ENCODE measurements at regions not wholly inside any gene's neighbourhood (a gene's known extent, or its start where the extent isn't known, plus 50 kb on each side); places are given as distances from the start of the nearest gene placed in this dataset.
"Not testable (repeated sequence)": the region's sequence is repeated elsewhere in the genome, so short reads cannot be mapped to it uniquely, and the experiment has no call there.

DNA sequence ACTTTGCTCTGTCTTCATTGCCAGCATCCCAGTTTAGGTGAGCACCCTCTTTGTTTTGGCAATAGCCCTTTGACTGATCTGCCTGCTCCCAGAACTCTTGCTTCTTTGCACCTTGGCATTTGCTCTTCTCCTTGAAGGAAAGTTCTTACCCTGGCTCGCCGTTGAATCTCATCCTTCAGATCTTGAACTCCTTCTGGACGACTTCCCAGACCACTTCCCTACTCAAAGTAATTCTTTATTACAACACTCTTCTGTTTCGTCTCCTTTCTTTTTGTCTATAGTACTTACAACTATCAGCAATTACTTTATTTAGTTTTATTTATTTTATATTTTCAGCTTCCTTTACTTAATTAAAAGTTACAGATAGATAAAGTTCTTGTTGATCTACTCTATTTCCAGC lies 1510.1 kb downstream of the MAT2B start:
- no peak for DNase-seq (ENCODE audit: low read depth in 2 of 2, low spot score in 1 of 2)

DNA sequence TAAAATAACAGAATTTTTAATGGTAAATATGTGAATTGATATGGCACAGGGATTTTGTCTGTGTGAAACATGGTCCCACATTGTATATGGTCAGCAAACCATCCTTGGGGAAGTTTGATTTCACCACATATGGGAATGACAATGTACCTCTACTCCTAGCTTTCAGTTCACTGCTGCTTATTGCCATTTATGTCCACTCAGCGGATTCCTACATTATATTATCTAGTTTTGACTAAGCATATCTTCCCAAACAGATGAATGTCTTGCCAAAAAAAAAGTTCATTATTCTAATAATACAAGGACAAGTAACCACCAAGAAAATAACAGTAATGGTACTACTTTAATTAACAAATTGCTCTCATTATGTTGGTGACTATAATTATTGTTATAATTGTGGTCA lies 1521.6 kb downstream of the MAT2B start:
- no peak for DNase-seq (ENCODE audit: low read depth in 2 of 2, low spot score in 1 of 2)

DNA sequence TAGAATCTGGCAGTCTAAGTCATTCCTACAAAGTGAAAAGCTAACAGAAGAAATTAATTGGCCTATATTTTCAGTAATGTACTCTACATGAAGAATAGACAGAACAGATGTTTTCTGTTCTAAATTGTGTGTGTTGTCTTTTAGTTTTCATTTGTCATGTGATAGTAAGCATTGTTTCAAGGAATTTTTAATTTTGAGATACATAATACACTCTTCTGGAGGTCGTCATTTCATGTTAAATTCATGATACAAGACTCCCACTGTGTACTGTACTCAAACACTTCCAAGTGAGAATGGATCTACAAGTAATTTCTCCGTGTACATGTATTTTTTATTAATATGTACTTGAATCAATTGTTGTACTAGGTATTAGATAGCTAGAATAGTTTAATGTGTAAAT lies 1522.9 kb downstream of the MAT2B start:
- no peak for DNase-seq (ENCODE audit: low read depth in 2 of 2, low spot score in 1 of 2)

DNA sequence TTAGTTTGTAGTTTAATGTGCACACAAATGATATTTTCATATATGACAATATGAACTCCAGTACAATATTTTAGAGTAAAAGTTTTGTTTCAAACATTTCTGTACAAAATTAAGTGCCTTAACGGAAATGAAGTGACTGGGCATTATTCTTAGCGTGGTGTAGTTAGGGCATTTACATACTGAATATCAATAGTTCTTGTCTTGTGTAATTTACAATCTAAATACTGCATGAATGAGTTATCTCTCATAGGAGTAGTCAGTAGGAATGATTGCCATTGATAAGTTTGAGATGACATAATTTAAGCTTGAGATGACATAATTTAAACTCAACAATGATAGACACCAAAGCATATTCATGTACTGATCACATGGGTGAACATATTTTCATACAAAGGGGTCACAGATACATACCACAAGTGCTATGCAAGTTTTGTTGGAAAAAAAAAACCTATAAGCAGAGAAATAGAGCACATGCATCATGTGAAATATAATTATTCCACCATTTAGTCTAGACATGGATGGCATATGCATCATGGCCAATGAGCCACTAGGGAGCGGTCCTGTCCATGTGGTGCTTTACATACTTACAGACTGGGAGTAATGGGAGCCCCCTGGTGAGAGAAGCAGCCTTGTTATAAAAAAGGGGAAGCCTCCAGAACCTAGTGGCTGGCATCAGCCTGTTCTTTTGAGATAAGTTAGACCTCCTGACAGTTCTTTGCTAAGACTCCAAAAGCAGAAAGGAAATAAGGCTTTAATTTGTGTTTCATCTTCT lies 1523.9 kb downstream of the MAT2B start:
- no peak for DNase-seq (ENCODE audit: low read depth in 2 of 2, low spot score in 1 of 2)

DNA sequence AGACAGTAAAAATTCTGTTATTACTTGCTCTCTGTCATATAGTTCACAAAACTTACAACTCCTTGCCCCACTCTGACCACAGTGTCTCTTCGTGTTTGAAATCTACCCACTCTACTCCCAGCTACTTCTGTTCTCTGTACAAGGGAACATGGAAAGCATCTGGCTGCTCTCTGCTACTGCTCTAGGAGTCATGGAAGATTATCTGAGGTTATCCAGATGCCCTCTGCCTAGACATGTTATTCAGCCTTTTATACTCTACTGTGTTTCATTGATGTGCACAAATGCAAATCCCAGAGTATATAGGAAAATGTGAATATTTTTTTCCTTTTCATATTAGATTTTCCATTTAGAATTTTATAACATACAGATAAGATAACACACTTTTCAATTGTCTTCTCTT lies 1525.6 kb downstream of the MAT2B start:
- no peak for DNase-seq (ENCODE audit: low read depth in 2 of 2, low spot score in 1 of 2)

DNA sequence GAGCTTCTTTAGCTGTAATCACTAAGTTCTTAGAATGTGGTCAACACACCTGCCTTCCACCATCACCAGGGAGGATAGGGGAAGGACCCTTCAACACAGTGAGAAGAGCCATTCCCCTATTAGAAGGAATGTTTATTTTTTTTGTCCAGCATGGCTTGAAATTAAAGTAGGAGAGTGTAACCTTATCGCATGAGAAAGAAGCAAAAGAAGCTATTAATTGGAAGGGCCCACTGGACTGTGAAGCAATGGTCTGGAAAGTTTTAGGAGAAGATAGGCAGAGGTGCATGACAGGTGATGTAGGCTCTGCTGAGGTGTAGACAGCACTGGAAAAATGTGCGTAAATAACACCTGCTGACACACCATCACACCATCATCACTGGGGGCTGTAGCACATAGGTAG lies 1526.0 kb downstream of the MAT2B start:
- DNase-seq (ENCODE audit: low read depth in 2 of 2, low spot score in 1 of 2), result no peak

DNA sequence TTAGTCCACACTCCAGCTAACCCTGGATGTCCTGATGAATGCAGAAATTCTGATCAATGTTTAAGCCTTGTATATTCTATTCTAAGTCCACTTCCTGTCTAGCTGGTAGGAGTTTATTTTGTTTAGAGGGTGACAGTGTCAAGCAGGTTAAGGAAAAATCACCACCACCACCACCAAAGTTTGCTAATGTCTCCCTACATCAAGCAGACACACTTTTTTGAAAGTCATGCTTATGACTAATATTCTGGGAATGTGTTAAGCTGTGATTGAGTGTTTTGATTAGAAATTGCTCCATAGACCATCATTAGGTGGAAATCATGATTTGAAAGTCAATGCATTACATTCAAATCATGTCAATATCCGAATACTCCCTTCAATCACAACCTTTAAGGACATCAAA lies 1530.1 kb downstream of the MAT2B start:
- no peak for DNase-seq (ENCODE audit: low read depth in 2 of 2, low spot score in 1 of 2)

DNA sequence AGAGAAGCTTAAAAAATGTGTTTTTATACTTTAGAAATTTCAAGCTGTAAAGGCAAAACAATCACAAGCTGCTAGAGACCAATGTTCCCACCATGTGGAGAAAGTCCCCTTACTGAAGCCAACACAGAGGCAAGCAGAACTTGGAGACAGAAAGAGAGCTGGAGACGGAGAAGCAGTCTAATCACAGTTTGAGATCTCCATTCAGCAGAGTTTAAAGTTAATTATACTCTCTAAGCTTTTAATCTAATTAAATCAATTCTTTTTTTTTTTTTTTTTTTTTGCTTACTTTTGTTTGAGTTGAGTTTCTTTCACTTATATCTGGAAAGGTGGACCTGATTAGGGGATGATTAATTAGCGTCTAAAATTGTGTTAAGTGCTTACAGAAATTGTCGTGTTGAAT lies 1534.3 kb downstream of the MAT2B start:
- no peak for DNase-seq (ENCODE audit: low read depth in 2 of 2, low spot score in 1 of 2)

DNA sequence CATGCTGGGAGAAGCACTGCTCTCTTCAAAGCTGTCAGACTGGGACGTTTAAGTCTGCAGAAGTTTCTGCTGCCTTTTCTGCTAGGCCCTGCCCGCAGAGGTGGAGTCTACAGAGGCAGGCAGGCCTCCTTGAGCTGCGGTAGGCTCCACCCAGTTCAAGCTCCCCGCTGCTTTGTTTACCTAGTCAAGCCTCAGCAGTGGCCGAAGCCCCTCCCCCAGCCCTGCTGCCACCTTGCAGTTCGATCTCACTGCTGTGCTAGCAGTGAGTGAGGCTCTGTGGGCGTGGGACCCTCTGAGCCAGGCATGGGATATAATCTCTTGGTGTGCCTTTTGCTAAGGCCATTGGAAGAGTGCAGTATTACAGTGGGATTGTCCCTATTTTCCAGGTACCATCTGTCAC lies 1540.5 kb downstream of the MAT2B start:
- DNase-seq (ENCODE audit: low read depth in 2 of 2, low spot score in 1 of 2), result not testable (repeated sequence)

DNA sequence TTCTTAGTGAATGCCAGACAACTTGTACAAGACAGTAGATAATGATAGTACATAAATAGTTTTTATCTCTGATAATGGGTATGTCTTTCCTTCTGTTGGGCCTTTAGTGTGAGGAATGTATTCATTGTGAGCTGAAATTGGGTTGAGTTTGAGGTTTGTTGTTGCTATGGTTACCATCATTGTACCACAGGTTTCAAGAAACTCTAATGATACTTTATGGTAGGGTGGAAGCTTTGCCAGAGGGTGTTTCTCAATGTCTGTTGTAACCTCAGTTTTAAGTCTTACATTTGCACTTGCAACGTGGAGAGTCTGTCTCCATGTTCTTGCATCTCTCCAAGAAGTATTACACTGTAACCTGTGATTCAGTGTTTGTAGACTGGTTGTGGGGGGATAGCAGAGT lies 1550.1 kb downstream of the MAT2B start:
- DNase-seq (ENCODE audit: low read depth in 2 of 2, low spot score in 1 of 2), result no peak

DNA sequence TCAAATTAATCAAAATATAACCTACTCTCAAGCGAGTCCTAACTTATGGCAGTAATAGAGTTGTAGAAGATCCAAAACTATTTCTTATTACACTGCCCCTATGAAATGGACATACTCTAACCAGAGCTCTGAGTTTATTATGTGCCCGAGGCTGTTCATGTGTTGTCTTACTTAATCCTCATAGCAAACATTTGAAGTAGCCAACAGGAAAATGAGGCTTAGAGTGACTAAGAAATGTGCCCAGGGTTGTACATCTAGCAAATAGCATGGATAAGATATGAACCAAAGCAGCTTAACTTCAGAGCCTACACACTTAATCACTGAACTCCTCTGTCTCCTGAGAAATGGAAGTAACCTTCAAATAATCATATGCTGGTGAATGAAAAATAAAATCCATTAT lies 1551.7 kb downstream of the MAT2B start:
- DNase-seq (ENCODE audit: low read depth in 2 of 2, low spot score in 1 of 2), result no peak

DNA sequence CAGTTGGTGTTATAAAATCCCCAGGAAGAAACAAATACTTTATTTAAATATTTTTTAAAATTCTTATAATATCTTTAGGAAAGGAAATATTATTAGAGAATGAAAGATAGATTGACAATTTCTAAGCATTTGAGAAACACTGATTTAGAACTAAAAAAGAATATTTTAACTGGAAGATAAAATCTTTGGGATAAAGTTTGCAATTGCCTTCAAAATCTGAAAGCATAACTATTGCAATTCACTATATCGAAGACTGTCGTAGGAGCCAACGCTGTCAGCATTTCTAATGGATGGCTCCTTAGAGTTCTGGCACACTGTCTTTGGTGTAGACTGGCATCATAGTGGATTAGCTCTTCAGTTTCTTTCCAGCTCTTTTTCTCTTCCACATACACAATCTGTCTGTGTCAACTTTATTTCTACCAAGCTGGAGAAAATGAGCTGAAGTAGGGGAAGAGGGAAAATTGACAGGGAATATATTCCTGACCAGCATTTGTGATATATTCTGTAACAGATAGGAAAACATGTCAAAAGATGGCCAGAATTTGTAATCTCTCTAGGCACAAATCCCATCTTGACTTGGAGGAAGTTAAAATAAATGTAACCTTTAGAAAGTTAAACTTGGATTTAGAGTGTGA lies 1561.4 kb downstream of the MAT2B start:
- no peak for DNase-seq (ENCODE audit: low read depth in 2 of 2, low spot score in 1 of 2)

DNA sequence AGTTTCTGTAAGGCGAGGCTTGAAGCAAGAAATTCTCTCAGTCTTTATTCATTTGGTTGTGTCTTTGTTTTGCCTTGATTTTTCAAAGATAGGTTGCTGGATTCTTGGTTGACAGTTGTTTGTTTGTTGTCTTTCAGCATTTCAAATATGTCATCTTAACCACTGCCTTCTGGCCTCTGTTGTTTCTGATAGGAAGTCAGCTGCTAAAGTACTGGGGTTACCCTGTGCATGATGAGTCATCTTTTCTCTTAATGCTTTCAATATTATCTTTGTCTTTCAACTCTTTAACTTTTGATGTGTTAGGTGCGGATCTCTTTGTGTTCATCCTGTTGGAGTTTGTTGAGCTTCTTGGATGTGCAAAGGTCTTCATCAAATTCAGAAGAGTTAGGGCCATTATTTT lies 1571.3 kb downstream of the MAT2B start:
- DNase-seq (ENCODE audit: low read depth in 2 of 2, low spot score in 1 of 2), result no peak

DNA sequence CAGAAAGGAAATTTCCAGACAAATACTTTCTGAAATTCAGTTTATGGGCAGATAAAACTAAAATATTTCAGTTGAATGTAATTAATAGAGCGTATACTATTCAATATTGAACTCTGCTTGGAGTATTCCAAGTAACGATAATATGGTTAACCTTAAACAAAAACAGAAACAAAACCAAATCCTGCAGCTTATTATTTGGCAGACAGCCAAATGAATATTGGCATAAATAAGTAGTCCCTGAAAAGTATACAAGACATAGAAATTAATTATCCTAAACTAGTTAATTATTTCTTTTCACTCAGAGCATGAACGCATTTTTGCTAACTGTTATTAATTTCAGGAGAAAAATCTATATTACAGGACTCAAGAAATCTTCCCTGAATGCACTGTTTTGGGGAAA lies 1574.0 kb downstream of the MAT2B start:
- no peak for DNase-seq (ENCODE audit: low read depth in 2 of 2, low spot score in 1 of 2)

DNA sequence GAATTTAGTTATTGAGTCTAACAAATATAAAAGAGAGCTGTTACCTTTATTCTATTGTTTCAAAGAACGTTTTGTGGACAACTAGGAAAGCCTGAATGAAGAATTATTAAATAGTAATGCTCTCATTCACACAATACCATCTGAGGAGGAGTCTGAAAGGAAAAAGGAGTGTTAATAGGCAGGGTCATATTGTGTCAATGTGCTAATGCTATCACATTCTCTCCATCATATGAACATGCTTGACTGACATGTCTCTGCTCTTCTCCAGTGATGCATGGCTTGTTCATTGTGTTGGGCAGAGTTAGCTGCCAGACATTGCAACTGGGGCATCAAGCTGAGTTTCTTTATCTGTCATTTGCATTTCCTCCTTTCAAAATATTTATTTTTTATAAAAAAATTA lies 1578.0 kb downstream of the MAT2B start:
- DNase-seq (ENCODE audit: low read depth in 2 of 2, low spot score in 1 of 2), result no peak

DNA sequence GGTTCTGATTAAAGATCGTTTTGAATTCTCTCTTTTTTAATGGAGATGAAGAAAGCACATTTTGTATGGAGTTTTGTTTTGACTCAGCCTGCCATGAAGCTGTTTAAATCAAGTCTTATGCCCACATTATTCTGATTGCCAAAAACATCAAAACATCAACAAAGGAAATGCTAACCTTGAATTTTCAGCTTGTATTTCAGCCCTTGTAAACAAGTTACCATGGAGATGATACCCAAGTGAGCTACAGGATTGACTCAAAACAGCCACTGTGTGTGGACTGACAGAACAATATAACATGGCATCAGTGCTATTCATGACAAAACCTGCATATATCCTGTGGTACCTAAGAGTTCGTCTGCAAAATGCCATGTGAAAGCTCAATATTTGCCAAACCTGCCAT lies 1581.0 kb downstream of the MAT2B start:
- DNase-seq (ENCODE audit: low read depth in 2 of 2, low spot score in 1 of 2), result no peak

DNA sequence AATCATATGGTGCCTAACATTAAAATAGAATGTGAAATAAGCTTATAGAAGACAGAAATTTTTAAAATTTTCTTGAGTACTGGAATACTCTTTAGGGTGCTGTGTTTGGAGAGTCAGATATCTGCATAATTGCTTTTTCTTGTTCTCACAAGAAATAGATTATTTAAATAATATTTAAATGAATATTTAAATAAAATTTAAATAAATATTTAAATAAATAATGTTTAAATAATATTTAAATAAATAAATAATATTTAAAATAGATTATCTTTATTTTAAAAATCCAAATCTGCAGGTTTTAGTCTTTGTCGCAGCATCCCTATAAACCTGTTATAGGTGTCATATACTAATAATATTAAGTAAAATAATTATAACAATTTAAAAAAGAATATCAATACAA lies 1589.4 kb downstream of the MAT2B start:
- DNase-seq (ENCODE audit: low read depth in 2 of 2, low spot score in 1 of 2), result no peak

DNA sequence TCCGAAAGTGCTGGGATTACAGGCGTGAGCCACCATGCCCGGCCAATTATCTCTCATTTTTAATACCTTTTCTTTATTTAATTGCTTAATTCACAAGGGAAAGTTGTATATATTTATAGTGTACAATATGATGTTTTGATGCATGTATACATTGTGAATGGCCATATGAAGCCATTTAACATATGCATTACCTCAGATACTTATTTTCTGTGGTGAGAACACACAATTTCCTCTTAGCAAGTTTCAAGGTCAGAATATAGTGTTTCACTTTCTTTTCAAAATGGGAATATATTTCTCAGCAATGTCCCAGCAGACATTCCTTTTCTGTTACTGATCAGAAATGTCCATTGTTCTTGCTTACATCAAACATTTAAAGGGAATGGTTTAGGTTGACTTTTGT lies 1596.3 kb downstream of the MAT2B start:
- DNase-seq (ENCODE audit: low read depth in 2 of 2, low spot score in 1 of 2), result no peak

DNA sequence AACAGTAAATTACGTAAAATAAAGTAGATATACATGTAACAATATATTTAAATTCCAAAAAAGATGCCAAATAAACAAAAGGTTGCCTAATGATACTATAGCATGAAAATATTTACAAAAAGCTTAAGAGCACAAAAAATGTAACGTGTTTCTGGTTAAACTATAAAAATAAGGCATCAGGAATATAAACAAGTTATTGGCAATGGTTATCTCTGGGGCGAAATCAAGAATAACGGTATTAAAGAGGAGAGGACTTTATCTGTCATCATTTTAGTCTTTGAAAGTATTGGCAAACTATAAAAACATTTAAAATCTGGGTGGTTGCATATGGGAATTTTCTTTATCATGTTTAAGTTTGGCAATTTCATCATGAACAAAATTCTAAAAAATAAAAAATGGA lies 1599.2 kb downstream of the MAT2B start:
- no peak for DNase-seq (ENCODE audit: low read depth in 2 of 2, low spot score in 1 of 2)

DNA sequence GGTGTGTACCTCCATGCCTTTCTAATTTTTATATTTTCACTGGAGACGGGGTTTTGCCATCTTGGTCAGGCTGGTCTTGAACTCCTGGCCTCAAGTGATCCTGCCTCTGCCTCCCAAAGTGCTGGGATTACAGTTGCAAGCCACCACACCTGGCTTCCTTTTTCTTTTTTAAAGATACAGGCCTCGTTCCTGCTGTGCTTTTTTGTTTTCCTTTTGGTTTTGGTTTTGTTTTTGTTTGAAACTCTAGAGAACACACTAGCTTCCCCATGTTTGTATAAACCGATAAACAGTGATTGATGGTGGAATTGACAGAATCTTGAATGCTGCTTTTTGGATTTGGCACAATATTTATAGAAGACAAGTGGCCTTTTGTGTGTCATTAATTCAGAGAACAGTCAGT lies 1603.4 kb downstream of the MAT2B start:
- no peak for DNase-seq (ENCODE audit: low read depth in 2 of 2, low spot score in 1 of 2)

DNA sequence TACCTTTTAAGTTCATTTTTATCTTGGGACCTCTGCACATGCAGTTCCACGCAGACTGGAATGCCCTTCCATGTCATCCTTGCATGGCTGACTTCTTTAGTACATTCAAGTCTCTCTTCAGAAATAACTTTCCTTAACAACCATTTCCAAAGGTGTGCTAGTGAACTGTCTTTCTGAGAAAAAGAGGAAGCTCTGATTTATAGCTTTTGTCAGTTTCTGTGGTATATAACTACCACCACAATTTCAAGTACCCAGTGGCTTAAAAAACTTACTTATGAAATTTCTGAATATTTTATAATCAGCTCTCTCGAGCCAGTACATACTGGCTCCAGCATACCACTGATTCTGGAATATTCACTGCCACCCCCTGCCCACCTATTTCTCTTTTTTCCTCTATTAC lies 1613.8 kb downstream of the MAT2B start:
- DNase-seq (ENCODE audit: low read depth in 2 of 2, low spot score in 1 of 2), result no peak

DNA sequence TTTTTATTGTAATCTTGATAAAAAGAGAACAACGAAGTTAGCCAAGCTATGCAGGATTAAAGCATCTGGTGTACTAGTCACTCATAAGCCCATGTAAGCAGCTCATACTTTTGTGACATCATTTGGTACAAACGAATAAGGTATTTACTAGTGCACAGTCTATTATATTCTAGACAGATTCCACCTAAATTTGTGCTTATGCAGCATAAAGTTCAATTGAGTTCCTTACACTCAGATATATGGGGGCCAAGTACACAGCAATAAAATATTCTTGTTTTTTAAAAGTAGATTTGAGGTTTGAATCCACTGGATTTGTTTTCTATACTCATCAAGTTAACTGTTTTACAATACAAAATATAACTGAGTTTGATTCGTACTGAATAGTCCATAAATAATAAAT lies 1621.2 kb downstream of the MAT2B start:
- no peak for DNase-seq (ENCODE audit: low read depth in 2 of 2, low spot score in 1 of 2)

DNA sequence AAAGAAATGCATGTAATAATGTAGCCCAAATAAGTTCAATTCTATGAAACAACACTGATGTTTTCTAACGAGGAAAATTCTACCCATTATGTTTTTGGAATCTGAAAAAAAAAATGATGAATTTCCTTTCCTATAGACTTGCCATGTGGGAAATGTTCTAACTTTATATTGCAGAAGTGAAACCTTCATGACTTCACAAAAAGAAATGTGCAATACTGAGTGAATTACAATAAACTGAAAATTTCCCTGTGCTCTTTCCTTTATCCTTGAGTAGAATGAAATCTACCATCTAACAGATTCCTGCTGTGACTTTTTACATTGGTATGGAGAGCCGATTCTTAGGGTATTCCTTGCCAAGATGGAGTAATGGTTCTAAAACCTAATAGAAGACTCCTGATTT lies 1622.5 kb downstream of the MAT2B start:
- DNase-seq (ENCODE audit: low read depth in 2 of 2, low spot score in 1 of 2), result no peak

Measured in stimulated activated CD8-positive, alpha-beta memory T cell treated with anti-CD3 and anti-CD28 coated beads, Interleukin-4, amount 100 ng/mL, for 1 hour (primary cell).